WTC11 (cell line): ENCODE measurements at regions not wholly inside any gene's neighbourhood (a gene's known extent, or its start where the extent isn't known, plus 50 kb on each side); places are given as distances from the start of the nearest gene placed in this dataset.

ENCODE experiments used
- ATAC-seq: fragments of 200-7000 bp; cut with Tn5 transposase; 2 replicates; pipeline ENCODE4 v1.10.0; 2021; ENCODE audit warnings: mild to moderate bottlenecking, moderate library complexity
- CTCF ChIA-PET: fragments of 300-600 bp; sonication (Branson Sonifier 250); formaldehyde crosslinking; loops from one replicate; lab custom pipeline; 2021; ENCODE audit warnings: antibody characterized with exemption; lab: Charles Lee
- POLR2A ChIA-PET: fragments of 350-600 bp; sonication (Branson Sonifier 250); formaldehyde crosslinking; loops from one replicate; lab custom pipeline; 2021; ENCODE audit warnings: antibody characterized with exemption; lab: Charles Lee
- DNase-seq: peaks from one replicate; pipeline ENCODE4 v3.0.0; 2021; ENCODE audit warnings: low spot score
- H3K27ac Mint-ChIP-seq: 2 replicates; pipeline ENCODE4 v1.8.0; 2021; ENCODE audit warnings: mixed read lengths
- H3K27me3 Mint-ChIP-seq: 2 replicates; pipeline ENCODE4 v1.8.0; 2021; ENCODE audit warnings: low read depth, mild to moderate bottlenecking, moderate library complexity, mixed read lengths
- H3K36me3 Mint-ChIP-seq: 2 replicates; pipeline ENCODE4 v1.8.0; 2021; ENCODE audit warnings: mixed read lengths
- H3K4me1 Mint-ChIP-seq: 2 replicates; pipeline ENCODE4 v1.8.0; 2022; ENCODE audit warnings: mixed read lengths
- H3K4me3 Mint-ChIP-seq: 2 replicates; pipeline ENCODE4 v1.8.0; 2021; ENCODE audit warnings: mild to moderate bottlenecking, moderate library complexity, mixed read lengths
- H3K9me3 Mint-ChIP-seq: 2 replicates; pipeline ENCODE4 v1.8.0; 2021; ENCODE audit warnings: mixed read lengths
- ATF1 ChIP-seq: sonication (generic); formaldehyde crosslinking; IDR thresholded peaks from 2 replicates; pipeline ENCODE4 v1.8.1; 2023; ENCODE audit warnings: mild to moderate bottlenecking, moderate library complexity, missing genetic modification reagents
- CREM ChIP-seq: sonication (generic); formaldehyde crosslinking; IDR thresholded peaks from 2 replicates; pipeline ENCODE4 v1.8.1; 2022; ENCODE audit warnings: mild to moderate bottlenecking, missing genetic modification reagents, moderate library complexity
- GABPB1 ChIP-seq: sonication (generic); formaldehyde crosslinking; IDR thresholded peaks from 2 replicates; pipeline ENCODE4 v1.8.1; 2023; ENCODE audit warnings: mild to moderate bottlenecking, missing genetic modification reagents
- GTF2I ChIP-seq: fragments of 250-450 bp; sonication (Bioruptor Pico); conservative IDR thresholded peaks from 2 replicates; pipeline ENCODE4 v1.4.0; 2021; ENCODE audit warnings: mild to moderate bottlenecking
- JAZF1 ChIP-seq: fragments of 250-450 bp; sonication (Bioruptor Pico); IDR thresholded peaks from 2 replicates; pipeline ENCODE4 v1.9.0; 2021; ENCODE audit warnings: moderate library complexity, mild to moderate bottlenecking, inconsistent platforms
- MYBL2 ChIP-seq: sonication (generic); formaldehyde crosslinking; IDR thresholded peaks from 2 replicates; pipeline ENCODE4 v1.8.1; 2023; ENCODE audit warnings: mild to moderate bottlenecking, moderate library complexity, missing genetic modification reagents
- NFATC4 ChIP-seq: fragments of 250-450 bp; sonication (Bioruptor Pico); IDR thresholded peaks from 2 replicates; pipeline ENCODE4 v1.9.0; 2021; ENCODE audit warnings: mild to moderate bottlenecking
- NR1H2 ChIP-seq: sonication (generic); formaldehyde crosslinking; IDR thresholded peaks from 2 replicates; pipeline ENCODE4 v1.9.0; 2021; ENCODE audit warnings: mild to moderate bottlenecking, moderate library complexity, missing genetic modification reagents
- OVOL2 ChIP-seq: fragments of 250-450 bp; sonication (Bioruptor Pico); IDR thresholded peaks from 2 replicates; pipeline ENCODE4 v1.9.0; 2021; ENCODE audit warnings: mild to moderate bottlenecking, borderline replicate concordance
- RELA ChIP-seq: sonication (generic); formaldehyde crosslinking; IDR thresholded peaks from 2 replicates; pipeline ENCODE4 v1.8.1; 2022; ENCODE audit warnings: missing genetic modification reagents, mild to moderate bottlenecking, borderline replicate concordance
- RORB ChIP-seq: fragments of 250-450 bp; sonication (Bioruptor Pico); IDR thresholded peaks from 2 replicates; pipeline ENCODE4 v1.9.0; 2021; ENCODE audit warnings: mild to moderate bottlenecking
- SP1 ChIP-seq: sonication (generic); formaldehyde crosslinking; conservative IDR thresholded peaks from 2 replicates; pipeline ENCODE4 v1.8.1; 2022; ENCODE audit warnings: missing genetic modification reagents
- TEAD4 ChIP-seq: sonication (generic); formaldehyde crosslinking; IDR thresholded peaks from 2 replicates; pipeline ENCODE4 v1.8.0; 2022; ENCODE audit warnings: mild to moderate bottlenecking, missing genetic modification reagents
- TP53 ChIP-seq: sonication (generic); formaldehyde crosslinking; IDR thresholded peaks from 2 replicates; pipeline ENCODE4 v1.8.1; 2023; ENCODE audit warnings: mild to moderate bottlenecking, missing genetic modification reagents
- ZNF232 ChIP-seq: sonication (generic); formaldehyde crosslinking; IDR thresholded peaks from 2 replicates; pipeline ENCODE4 v1.8.0; 2022; ENCODE audit warnings: mild to moderate bottlenecking, missing genetic modification reagents
- ZNF317 ChIP-seq: sonication (generic); formaldehyde crosslinking; IDR thresholded peaks from 2 replicates; pipeline ENCODE4 v1.8.1; 2023; ENCODE audit warnings: low read depth, mild to moderate bottlenecking, moderate library complexity, missing genetic modification reagents, borderline replicate concordance
- ZNF671 ChIP-seq: fragments of 250-450 bp; sonication (Bioruptor Pico); IDR thresholded peaks from 2 replicates; pipeline ENCODE4 v1.8.0; 2021; ENCODE audit warnings: mild to moderate bottlenecking
- TF ChIP-seq, protein P1 (sequence below): fragments of 250-450 bp; sonication (Bioruptor Pico); IDR thresholded peaks from 2 replicates; pipeline ENCODE4 v1.9.0; 2021; ENCODE audit warnings: moderate library complexity, mild to moderate bottlenecking, inconsistent platforms, borderline replicate concordance
- TF ChIP-seq, protein P2 (sequence below): sonication (generic); formaldehyde crosslinking; IDR thresholded peaks from 2 replicates; pipeline ENCODE4 v1.8.0; 2022; ENCODE audit warnings: missing genetic modification reagents
- TF ChIP-seq, protein P3 (sequence below): sonication (generic); formaldehyde crosslinking; IDR thresholded peaks from 2 replicates; pipeline ENCODE4 v1.8.0; 2022; ENCODE audit warnings: mild to moderate bottlenecking, missing genetic modification reagents
- TF ChIP-seq, protein P4 (sequence below): sonication (generic); formaldehyde crosslinking; IDR thresholded peaks from 2 replicates; pipeline ENCODE4 v1.8.1; 2022; ENCODE audit warnings: low read depth, missing genetic modification reagents, borderline replicate concordance

DNA sequence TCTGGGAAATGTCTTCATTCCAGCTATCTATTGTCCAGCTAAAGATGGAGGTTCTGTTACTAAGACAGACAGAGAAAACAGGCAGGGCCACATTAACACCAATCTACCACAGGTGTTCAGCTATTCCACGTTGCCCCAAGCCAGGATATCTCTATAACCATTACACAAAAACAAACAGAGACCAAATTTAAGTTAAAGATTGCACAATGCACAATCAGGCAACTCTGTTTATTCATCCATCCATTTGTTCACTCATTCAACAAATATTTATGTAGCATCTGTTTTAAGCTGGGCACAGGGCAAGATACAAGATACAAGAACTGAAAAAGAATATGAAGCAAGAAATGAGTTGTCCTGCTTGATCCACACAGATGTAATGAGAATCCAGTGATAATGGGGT, 629.0 kb downstream of the MED13L start:
- Mint-ChIP-seq H3K36me3 (no peaks in the 10 kb centered on the region), H3K4me1 (peaks cover 7% of the 10 kb centered on the region), H3K4me3 (no peak overlapping the region), H3K27ac (no peak overlapping the region), H3K27me3 (no peaks in the 10 kb centered on the region), H3K9me3 (peaks cover 9% of the 10 kb centered on the region)
- ATAC-seq (no peak), DNase-seq (no peak)
- ChIA-PET POLR2A (no interaction called here), CTCF (no interaction called here)
- TF ChIP-seq SP1 (no peak), RORB (CRISPR knock-in tag) (no peak), RELA (no peak), JAZF1 (no peak), CREM (CRISPR knock-in tag) (no peak), ZNF232 (CRISPR knock-in tag) (no peak), ZNF671 (CRISPR knock-in tag) (no peak), OVOL2 (CRISPR knock-in tag) (no peak), NFATC4 (CRISPR knock-in tag) (no peak)
- TF ChIP-seq, protein P1, sequence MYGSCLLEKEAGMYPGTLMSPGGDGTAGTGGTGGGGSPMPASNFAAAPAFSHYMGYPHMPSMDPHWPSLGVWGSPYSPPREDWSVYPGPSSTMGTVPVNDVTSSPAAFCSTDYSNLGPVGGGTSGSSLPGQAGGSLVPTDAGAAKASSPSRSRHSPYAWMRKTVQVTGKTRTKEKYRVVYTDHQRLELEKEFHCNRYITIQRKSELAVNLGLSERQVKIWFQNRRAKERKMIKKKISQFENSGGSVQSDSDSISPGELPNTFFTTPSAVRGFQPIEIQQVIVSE (CRISPR knock-in tag): no peak
- TF ChIP-seq, protein P2, sequence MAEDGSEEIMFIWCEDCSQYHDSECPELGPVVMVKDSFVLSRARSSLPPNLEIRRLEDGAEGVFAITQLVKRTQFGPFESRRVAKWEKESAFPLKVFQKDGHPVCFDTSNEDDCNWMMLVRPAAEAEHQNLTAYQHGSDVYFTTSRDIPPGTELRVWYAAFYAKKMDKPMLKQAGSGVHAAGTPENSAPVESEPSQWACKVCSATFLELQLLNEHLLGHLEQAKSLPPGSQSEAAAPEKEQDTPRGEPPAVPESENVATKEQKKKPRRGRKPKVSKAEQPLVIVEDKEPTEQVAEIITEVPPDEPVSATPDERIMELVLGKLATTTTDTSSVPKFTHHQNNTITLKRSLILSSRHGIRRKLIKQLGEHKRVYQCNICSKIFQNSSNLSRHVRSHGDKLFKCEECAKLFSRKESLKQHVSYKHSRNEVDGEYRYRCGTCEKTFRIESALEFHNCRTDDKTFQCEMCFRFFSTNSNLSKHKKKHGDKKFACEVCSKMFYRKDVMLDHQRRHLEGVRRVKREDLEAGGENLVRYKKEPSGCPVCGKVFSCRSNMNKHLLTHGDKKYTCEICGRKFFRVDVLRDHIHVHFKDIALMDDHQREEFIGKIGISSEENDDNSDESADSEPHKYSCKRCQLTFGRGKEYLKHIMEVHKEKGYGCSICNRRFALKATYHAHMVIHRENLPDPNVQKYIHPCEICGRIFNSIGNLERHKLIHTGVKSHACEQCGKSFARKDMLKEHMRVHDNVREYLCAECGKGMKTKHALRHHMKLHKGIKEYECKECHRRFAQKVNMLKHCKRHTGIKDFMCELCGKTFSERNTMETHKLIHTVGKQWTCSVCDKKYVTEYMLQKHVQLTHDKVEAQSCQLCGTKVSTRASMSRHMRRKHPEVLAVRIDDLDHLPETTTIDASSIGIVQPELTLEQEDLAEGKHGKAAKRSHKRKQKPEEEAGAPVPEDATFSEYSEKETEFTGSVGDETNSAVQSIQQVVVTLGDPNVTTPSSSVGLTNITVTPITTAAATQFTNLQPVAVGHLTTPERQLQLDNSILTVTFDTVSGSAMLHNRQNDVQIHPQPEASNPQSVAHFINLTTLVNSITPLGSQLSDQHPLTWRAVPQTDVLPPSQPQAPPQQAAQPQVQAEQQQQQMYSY (CRISPR knock-in tag): no peak

DNA sequence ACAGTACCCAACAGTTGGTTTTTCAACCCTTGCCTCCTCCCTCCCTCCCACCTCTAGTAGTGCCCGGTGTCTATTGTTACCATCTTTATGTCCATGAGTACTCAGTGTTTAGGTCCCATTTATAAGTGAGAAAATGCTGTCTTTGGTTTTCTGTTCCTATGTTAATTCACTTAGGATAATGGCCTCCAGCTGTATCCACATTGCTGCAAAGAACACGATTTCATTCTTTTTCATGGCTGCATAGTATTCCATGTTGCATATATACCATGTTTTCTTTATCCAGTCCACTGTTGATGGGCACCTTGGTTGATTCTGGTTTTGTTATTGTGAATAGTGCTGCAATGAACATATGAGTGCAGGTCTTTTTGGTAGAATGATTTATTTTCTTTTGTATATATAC, 631.3 kb downstream of the MED13L start:
- no peak overlapping the region for H3K4me3 Mint-ChIP-seq
- CTCF ChIA-PET: no interaction called here
- POLR2A ChIA-PET: no interaction called here
- no peak overlapping the region for H3K27ac Mint-ChIP-seq
- no peaks in the 10 kb centered on the region for H3K27me3 Mint-ChIP-seq
- 0 out of 2 replicates have a peak, but pooled peaks have one; percentile 9 for TF ChIP-seq GTF2I
- no peak for TF ChIP-seq MYBL2 (CRISPR knock-in tag)
- peaks cover 15% of the 10 kb centered on the region for H3K9me3 Mint-ChIP-seq
- peaks cover 7% of the 10 kb centered on the region for H3K4me1 Mint-ChIP-seq
- DNase-seq: no peak
- no peak for ATAC-seq
- no peaks in the 10 kb centered on the region for H3K36me3 Mint-ChIP-seq

DNA sequence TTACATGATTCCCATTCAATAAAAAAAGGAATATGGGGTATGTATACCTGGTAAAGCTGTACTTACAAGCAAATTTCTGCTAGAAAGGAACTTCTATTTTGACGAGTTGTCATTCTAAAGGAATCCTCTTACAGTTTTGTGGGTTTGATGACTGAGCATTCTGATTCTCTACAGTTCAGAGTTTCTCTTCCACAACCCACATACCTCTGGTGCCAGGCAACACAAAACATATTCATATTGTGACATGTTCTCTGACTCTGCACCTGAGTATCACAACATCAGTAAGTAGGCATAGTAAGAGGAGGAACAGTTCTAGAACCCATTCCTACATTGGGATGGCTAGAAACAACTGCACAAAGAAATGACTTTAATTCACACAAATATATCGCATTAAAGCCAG, 636.6 kb downstream of the MED13L start:
- DNase-seq (no peak), ATAC-seq (no peak)
- POLR2A ChIA-PET: no interaction called here
- Mint-ChIP-seq H3K9me3 (peaks cover 6% of the 10 kb centered on the region), H3K27me3 (no peaks in the 10 kb centered on the region), H3K36me3 (no peaks in the 10 kb centered on the region), H3K4me3 (no peak overlapping the region), H3K4me1 (no peaks in the 10 kb centered on the region), H3K27ac (no peak overlapping the region)
- TF ChIP-seq, protein P3, sequence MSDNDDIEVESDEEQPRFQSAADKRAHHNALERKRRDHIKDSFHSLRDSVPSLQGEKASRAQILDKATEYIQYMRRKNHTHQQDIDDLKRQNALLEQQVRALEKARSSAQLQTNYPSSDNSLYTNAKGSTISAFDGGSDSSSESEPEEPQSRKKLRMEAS (CRISPR knock-in tag): no peak
- TF ChIP-seq GABPB1 (CRISPR knock-in tag) (no peak), TP53 (CRISPR knock-in tag) (no peak), ATF1 (CRISPR knock-in tag) (no peak), ZNF317 (CRISPR knock-in tag) (no peak), TEAD4 (CRISPR knock-in tag) (no peak), NR1H2 (no peak)
- TF ChIP-seq, protein P4, sequence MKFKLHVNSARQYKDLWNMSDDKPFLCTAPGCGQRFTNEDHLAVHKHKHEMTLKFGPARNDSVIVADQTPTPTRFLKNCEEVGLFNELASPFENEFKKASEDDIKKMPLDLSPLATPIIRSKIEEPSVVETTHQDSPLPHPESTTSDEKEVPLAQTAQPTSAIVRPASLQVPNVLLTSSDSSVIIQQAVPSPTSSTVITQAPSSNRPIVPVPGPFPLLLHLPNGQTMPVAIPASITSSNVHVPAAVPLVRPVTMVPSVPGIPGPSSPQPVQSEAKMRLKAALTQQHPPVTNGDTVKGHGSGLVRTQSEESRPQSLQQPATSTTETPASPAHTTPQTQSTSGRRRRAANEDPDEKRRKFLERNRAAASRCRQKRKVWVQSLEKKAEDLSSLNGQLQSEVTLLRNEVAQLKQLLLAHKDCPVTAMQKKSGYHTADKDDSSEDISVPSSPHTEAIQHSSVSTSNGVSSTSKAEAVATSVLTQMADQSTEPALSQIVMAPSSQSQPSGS (CRISPR knock-in tag): no peak
- CTCF ChIA-PET: no interaction called here
